ENCODE measurements at regions not wholly inside any gene's neighbourhood (a gene's known extent, or its start where the extent isn't known, plus 50 kb on each side); places are given as distances from the start of the nearest gene placed in this dataset.

GRCh38 chr7:36011588-36011965 lies 141.5 kb upstream of the EEPD1 start:
- DNase-seq: no peak

DNA sequence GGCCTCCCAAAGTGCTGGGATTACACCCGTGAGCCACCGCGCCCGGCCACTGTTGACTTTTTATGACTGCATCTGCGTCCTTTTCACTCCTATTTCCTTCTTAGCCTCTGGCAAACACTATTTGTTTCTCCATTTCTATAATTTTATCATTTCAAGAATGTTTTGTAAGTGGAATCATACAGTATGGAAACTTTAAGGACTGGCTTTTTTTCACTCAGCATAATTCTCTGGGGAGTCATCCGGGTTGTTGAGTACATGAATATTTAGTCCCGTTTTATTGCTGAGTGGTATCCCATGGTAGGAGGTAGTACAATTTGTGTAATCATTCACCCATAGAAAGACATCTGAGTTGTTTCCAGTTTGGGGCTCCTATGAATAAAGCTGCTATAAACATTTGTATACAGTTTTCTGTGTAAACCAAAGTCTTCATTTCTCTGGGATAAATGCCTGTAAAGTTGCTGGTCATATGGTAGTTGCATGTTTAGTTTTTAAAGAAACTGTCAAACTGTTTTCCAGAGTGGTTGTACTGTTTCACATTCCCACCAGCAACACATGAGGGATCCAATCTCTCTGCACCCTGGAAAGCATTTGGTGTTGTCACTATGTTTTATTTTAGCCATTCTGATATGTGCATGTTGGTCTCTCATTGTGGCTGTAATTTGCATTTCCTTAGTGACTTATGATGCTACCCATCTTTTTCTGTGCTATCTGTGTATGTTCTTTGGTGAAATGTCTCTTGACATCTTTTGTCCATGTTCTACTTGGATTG lies 139.6 kb upstream of the EEPD1 start:
- DNase-seq: no peak

DNA sequence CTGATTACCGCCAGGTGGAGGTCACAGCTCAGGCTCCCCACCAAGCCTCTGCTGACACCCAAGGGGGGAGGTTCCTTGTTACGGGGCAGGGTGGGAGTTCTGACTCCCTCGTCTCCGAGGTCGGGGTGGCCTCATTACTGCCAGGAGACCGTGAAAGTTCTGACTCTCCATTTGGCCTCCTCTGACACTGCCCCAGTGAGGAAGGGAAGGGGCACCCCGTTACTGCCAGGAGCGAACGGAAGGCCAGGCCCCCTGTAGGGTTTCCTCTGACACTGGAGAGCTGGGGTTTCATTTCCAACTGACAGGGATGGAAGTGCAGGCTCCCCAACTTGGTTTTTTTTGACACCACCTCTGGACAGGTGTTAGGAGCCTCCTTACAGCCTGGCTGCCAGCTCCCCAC lies 138.1 kb upstream of the EEPD1 start:
- no peak for DNase-seq

- no peak for DNase-seq
Measured at GRCh38 chr7:36015733-36016132, 137.3 kb upstream of the EEPD1 start.

DNA sequence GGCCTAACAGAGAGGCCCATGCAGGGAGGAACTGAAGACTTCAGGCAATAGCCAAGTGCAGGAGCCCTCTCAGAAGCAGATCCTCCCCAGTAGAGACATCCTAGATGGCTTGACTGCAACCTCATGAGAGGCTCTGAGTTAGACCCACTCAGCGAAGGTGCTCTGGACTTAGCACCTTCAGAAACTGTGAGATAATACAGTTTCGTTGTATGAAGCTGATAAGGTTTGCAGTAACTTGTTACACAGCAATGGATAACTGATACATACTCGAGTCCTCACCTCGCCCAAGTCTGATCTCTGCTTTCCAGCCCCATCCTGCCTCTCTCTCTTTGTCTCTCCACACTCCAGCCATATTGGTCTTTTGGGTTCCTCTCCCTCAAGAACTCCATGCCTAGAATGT lies 136.4 kb upstream of the EEPD1 start:
- DNase-seq: no peak

GRCh38 chr7:36017111-36017510 lies 135.9 kb upstream of the EEPD1 start:
- DNase-seq: no peak

DNA sequence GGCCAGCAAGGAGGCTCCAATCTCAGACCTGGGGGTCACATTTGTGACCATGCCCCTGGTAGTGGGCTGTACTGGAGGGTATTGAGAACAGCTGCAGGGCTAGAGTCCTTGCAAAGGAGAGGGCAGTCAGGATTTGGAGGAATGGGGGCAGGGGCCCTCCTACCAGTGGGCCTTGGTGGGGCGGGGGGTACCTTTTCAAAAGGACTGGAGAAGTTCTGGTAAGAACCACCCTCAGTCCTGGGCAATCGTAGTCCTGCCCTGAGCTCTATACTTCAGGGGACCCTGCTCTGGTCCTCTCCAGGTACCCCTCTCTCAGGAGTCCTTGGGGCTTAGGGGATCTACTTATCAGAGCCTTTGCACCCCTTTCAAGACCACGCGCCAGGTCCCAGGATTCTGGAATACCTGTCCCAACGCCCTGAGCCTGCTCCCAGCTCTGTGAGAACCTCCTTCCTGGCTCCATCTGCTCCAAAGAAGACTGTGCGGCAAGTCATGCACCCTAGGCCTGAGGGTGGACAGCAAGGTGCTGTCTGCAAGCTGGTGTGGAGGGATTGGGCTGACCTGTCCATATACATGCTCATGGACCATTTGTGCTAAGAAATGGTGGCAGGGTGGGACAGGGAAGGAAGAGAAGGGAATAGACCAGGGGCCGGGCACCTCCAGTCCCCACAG lies 134.1 kb upstream of the EEPD1 start:
- no peak for DNase-seq

- DNase-seq: no peak
Measured at GRCh38 chr7:36019538-36019937, 133.5 kb upstream of the EEPD1 start.

GRCh38 chr7:36019980-36020379 lies 133.1 kb upstream of the EEPD1 start:
- DNase-seq: no peak

DNA sequence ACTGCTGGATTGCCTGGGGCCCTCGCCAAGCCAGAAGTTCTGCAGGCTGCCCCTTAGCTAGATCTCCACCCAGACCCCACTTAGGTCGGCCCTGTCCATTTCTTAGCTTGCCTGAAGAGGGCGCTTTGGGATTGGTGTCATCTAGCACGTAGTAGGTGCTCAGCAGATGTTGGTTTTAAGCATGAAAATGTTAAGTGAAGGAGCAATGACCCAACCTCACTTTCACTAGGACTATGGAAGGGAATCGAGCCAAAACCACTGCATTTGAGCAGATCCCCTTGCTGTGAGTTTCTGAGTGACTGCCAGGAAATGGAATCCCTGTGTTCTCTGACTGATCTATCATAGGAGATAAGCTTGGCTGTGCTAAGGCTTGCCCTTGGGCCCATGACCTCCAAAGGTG lies 131.7 kb upstream of the EEPD1 start:
- no peak for DNase-seq

- no peak for DNase-seq
Measured at GRCh38 chr7:36021917-36022550, 131.0 kb upstream of the EEPD1 start.

DNA sequence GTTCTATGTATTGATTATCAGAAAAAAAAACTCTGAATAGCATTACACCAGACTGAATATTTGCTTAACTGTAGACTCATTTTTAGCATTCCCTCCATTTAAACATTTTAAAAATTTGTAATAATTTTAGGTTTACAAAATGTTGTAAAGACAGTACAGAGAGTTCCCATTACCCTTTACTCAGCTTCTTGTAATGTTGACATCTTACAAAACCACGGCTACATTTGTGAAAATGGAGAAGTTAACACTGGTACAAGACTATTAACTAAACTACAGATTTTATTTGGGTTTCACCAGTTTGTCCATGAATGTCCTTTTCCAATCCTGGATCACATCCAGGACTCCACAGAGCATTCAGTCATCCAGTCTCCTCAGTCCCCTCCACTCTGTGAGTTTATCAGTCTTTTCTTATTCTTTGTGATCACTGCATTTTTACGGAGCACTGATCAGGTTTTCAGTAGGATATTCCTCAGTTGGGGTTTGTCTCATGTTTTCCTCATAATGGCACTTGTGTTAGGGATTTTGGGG lies 130.0 kb upstream of the EEPD1 start:
- no peak for DNase-seq

DNA sequence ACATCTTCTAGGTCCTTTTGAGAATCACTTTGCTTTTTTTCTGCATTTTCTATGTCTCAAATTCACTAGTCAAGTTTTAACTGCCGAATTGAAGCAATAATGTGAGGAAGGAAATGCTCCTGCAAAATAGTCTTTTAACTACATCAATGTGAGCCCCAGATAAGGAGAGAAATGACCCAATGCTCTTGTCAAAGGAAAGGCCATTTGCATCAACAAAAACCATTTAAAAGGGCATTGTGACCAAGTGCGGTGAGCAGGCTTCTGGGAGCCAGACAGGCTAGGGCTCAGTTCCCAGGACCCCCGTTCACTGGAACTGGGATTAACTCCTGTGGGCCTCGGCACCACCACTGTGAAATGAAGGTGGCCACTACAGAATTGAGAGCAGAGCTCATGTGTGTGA lies 127.9 kb upstream of the EEPD1 start:
- DNase-seq: no peak

- no peak for DNase-seq
Measured at GRCh38 chr7:36029311-36029710, 123.7 kb upstream of the EEPD1 start.

DNA sequence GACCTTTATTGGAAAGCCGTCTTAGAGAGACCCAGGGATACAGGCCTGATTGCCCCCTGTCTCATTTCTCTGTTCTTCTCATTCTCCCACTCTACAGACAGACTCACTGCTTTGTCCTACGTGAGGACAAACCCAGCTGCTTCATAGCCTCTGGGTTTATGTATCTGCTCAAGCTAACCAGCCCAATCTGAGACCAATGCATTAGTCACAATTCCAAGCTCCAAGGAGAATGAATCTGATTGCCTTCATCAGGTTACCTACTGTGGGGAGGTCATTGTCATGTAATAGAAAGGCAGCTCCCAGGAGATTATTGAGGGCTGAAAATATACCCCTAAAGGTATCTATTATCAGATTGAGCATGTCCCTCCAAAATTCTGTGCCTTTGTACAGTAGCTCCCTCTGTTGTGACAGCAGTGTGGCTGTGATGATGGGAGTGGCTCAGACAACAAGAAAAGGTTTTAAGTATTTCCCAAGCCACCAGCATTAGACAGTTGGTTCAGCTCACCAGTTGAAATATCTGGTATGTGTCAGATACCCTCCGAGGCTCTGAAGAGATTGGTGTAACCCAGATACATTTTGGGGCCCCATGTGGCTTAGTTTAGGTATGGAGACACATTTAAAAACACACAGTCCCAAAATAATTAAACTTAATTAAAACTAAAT lies 123.1 kb upstream of the EEPD1 start:
- DNase-seq: no peak

DNA sequence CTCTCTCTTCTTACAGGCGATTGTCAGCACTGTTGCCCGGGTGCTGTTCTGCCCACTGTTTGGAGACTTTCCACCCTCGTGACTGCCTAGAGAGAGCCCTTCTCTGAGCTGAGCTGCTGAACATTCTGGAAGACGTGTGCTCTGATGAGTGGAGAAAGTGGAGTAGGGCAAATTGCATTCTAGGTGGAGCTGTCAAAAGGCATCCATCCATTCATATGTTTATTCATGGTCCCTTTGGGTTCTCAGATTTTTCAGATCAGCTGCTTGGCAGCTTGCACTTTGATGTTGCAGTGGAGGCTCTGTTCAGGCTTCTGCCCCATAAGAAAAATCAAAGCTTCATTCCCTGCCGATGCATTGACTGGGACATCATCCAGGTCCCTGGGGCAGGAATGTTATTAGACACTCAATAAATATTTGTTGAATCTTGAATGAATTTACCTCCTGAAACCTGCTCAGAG lies 120.7 kb upstream of the EEPD1 start:
- DNase-seq: no peak

GRCh38 chr7:36034020-36034419 lies 119.0 kb upstream of the EEPD1 start:
- DNase-seq: no peak

DNA sequence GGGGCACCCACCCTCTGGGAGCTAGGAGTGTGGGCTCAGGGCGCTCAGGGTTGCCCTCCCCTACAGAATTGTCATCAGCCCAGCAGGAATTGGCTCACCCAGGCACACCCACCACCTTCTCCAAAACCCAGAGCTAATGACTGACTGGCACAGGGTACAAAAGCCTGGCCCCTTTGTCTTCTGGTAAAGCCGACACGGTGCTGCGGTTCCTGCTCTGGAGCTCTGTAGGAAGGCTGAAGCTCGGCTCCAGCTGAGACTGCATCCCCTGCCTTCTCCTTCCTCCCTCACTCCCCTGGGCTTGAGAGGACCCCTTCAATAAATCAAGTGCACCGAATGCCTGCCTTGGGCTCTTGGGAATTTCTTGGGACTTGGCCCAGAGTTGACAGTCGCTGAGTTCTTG lies 117.9 kb upstream of the EEPD1 start:
- DNase-seq: no peak

GRCh38 chr7:36036590-36036989 lies 116.5 kb upstream of the EEPD1 start:
- DNase-seq: no peak

DNA sequence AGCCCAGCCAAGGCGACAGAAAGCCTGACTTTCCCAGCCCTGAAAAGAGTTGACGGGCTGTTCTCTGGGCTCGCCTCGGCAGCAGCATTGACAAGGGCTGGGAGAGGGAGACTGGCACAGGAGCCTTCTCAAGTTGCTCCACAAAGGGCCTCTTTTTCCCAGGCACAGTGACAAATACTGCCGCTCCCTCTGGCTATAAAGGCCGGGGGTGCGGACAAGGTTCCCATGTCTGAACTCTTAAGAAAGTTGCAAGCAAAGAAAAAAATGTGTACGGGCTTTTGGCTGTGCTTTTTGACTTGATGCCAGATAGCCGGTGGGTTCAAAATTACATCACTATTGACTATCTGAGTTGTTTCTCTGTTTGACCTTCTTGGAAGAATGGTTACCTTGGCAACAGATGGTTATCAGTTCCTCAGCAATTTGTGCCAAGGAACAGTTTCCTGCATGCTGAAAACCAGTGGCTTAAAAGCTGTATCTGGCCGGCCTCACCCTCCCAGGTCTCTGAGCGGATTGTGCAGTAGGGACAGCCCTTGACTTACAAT lies 115.9 kb upstream of the EEPD1 start:
- DNase-seq: no peak

DNA sequence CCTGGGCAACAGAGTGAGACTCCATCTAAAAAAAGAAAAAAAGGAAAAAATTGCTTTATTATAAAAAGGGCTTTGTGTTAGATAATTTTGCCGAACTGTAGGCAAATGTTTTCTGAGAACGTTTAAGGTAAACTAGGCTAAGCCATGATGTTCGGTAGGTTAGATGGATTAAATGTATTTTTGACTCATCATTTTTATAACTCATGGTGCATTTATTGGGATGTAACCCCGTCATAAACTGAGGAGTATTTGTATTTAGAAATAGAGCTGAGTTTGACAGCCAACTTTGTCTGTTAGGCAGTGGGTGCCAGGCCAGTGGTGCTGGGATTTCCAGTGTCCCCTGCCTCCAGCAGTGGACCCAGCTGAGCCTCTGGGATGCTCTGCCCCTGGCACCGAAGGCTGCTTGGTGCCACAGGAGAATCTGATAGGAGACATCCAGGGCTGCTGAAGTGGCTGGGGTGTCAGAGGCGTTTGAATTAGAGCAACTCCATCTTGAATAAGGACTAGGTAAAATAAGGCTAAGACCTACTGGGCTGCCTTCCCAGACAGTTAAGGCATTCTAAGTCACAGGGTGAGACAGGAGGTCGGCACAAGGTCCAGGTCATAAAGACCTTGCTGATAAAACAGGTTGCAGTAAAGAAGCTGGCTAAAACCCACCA lies 114.9 kb upstream of the EEPD1 start:
- DNase-seq: no peak

DNA sequence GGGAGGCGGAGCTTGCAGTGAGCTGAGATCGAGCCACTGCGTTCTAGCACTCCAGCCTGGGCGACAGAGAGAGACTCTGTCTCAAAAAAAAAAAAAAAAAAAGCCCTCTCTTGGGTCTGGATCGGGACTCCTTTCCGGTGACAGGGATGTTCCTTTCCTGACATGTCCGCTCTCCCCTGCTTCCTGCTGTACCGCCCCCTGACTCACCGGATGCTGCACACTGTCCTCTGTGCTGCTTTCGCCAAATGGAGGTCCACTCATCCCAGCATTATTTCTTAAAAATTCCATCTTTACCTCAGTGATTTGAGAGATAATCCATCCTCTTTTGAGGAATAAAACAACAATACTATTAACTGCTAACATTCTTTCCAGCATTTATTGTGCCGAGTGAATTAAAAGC lies 113.8 kb upstream of the EEPD1 start:
- no peak for DNase-seq

GRCh38 chr7:36039671-36040070 lies 113.4 kb upstream of the EEPD1 start:
- no peak for DNase-seq
